Liver (tissue), 8 donors: ENCODE measurements at regions not wholly inside any gene's neighbourhood (a gene's known extent, or its start where the extent isn't known, plus 50 kb on each side); places are given as distances from the start of the nearest gene placed in this dataset.

Source experiments
- DNase-seq: peaks from one replicate; pipeline ENCODE4 v3.0.0-alpha.2; 2017; ENCODE audit warnings: low spot score
- H3K27ac ChIP-seq, 2 donors: one replicate each; pipeline ENCODE4 v1.7.0; 2013; ENCODE audit warnings: inconsistent platforms in 2 of 2, low read length in 2 of 2, control low read depth in 1 of 2, low read depth in 1 of 2, mild to moderate bottlenecking in 1 of 2
- H3K27me3 ChIP-seq, 4 donors: one replicate each; pipeline versions ENCODE4 v1.6.1 to v1.7.0; 2013; ENCODE audit warnings: low read length in 3 of 4, inconsistent platforms in 1 of 4, mild to moderate bottlenecking in 1 of 4, moderate library complexity in 1 of 4; ENCODE audit not compliant: control insufficient read depth in 4 of 4, insufficient read depth in 4 of 4
- H3K36me3 ChIP-seq, 4 donors: one replicate each; pipeline versions ENCODE4 v1.6.1 to v1.7.0; 2013; ENCODE audit warnings: low read length in 3 of 4, mild to moderate bottlenecking in 3 of 4, low read depth in 1 of 4, moderate library complexity in 1 of 4; ENCODE audit not compliant: control insufficient read depth in 4 of 4, insufficient read depth in 3 of 4
- H3K4me1 ChIP-seq, 4 donors: one replicate each; pipeline versions ENCODE4 v1.6.1 to v1.7.0; 2013; ENCODE audit warnings: low read length in 3 of 4, mild to moderate bottlenecking in 3 of 4, moderate library complexity in 1 of 4; ENCODE audit not compliant: control insufficient read depth in 4 of 4, insufficient read depth in 4 of 4
- H3K4me3 ChIP-seq, 3 donors: one replicate each; pipeline versions ENCODE4 v1.6.1 to v1.7.0; 2013; ENCODE audit warnings: low read length in 3 of 3, control low read depth in 1 of 3, low read depth in 1 of 3, mild to moderate bottlenecking in 1 of 3
- H3K9ac ChIP-seq, 2 donors: one replicate each; pipeline ENCODE4 v1.7.0; 2013; ENCODE audit warnings: low read length in 2 of 2, mild to moderate bottlenecking in 2 of 2, moderate library complexity in 2 of 2, control low read depth in 1 of 2, low read depth in 1 of 2
- H3K9me3 ChIP-seq, 4 donors: one replicate each; pipeline versions ENCODE4 v1.6.1 to v1.7.0; 2013; ENCODE audit warnings: low read length in 3 of 4; ENCODE audit not compliant: control insufficient read depth in 4 of 4
- ATF3 ChIP-seq: IDR thresholded peaks from 2 replicates; pipeline ENCODE4 v1.6.1; 2016; ENCODE audit warnings: antibody characterized with exemption
- CTCF ChIP-seq: fragments of 150-350 bp; IDR thresholded peaks from 2 replicates; pipeline ENCODE4 v1.5.1; 2017; ENCODE audit warnings: improper control_type of control experiment, low read depth, low read length; ENCODE audit not compliant: missing input control
- FOXA1 ChIP-seq: IDR thresholded peaks from 2 replicates; pipeline ENCODE4 v1.6.1; 2016; ENCODE audit warnings: antibody characterized with exemption
- FOXA2 ChIP-seq: IDR thresholded peaks from 2 replicates; pipeline ENCODE4 v1.6.1; 2016; ENCODE audit warnings: antibody characterized with exemption
- GABPA ChIP-seq, 2 donors: IDR thresholded peaks in 1 of 2; conservative IDR thresholded peaks in 1 of 2; 2 replicates each; pipeline ENCODE4 v1.6.1; 2016; ENCODE audit warnings: antibody characterized with exemption in 2 of 2, mild to moderate bottlenecking in 1 of 2, moderate library complexity in 1 of 2
- HNF4A ChIP-seq, 2 donors: conservative IDR thresholded peaks; 2 replicates each; pipeline ENCODE4 v1.6.1; 2016; ENCODE audit warnings: antibody characterized with exemption in 2 of 2, mild to moderate bottlenecking in 2 of 2
- HNF4G ChIP-seq: IDR thresholded peaks from 2 replicates; pipeline ENCODE4 v1.6.1; 2016; ENCODE audit warnings: antibody characterized with exemption
- JUND ChIP-seq, 2 donors: IDR thresholded peaks; 2 replicates each; pipeline ENCODE4 v1.6.1; 2016; ENCODE audit warnings: antibody characterized with exemption in 2 of 2
- MAX ChIP-seq: IDR thresholded peaks from 2 replicates; pipeline ENCODE4 v1.6.1; 2016; ENCODE audit warnings: antibody characterized with exemption
- NR2F2 ChIP-seq: IDR thresholded peaks from 2 replicates; pipeline ENCODE4 v1.6.1; 2016; ENCODE audit warnings: antibody characterized with exemption
- RAD21 ChIP-seq, 2 donors: IDR thresholded peaks; 2 replicates each; pipeline ENCODE4 v1.6.1; 2016; ENCODE audit warnings: antibody characterized with exemption in 2 of 2, mild to moderate bottlenecking in 2 of 2
- RXRA ChIP-seq, 2 donors: IDR thresholded peaks; 2 replicates each; pipeline ENCODE4 v1.6.1; 2017 to 2018; ENCODE audit warnings: antibody characterized with exemption in 2 of 2, mild to moderate bottlenecking in 1 of 2
- SP1 ChIP-seq: IDR thresholded peaks from 2 replicates; pipeline ENCODE4 v1.6.1; 2018; ENCODE audit warnings: antibody characterized with exemption, mild to moderate bottlenecking
- TAF1 ChIP-seq: conservative IDR thresholded peaks from 2 replicates; pipeline ENCODE4 v1.6.1; 2016; ENCODE audit warnings: antibody characterized with exemption, mild to moderate bottlenecking
- YY1 ChIP-seq: IDR thresholded peaks from 2 replicates; pipeline ENCODE4 v1.6.1; 2016; ENCODE audit warnings: antibody characterized with exemption, mild to moderate bottlenecking
- WGBS: extraction: QIAGEN DNeasy Blood & Tissue Kit; methylation state at CpG from one replicate; pipeline ENCODE4 v1.1.7; 2013; 5-methylcytosine and 5-hydroxymethylcytosine counted together
- donor health status: healthy.
- donor health status: healthy.
- donor health status: healthy.
- donor health status: healthy.
- donor health status: healthy.

GRCh38 chr15:31516440-31516839, 189.8 kb downstream of the KLF13 start:
- no peaks in the 10 kb centered on the region for H3K27me3 ChIP-seq
- H3K4me1 ChIP-seq = peaks cover 2 to 22% (median 13%) of the 10 kb centered on the region in 4 donors
- H3K4me3 ChIP-seq = peak overlapping the region in 1 of 3 donors; percentile 3
- no peaks in the 10 kb centered on the region for H3K36me3 ChIP-seq
- TF ChIP-seq JUND (IDR thresholded peaks at IDR 0.05) = no peak
- no peak for TF ChIP-seq MAX
- no peak for TF ChIP-seq ATF3
- no peak for TF ChIP-seq CTCF
- no peak for TF ChIP-seq NR2F2
- no peak for TF ChIP-seq GABPA (IDR thresholded peaks at IDR 0.05 in 1 of 2, conservative IDR thresholded peaks at IDR 0.05 in 1 of 2)
- no peak for TF ChIP-seq SP1
- no peak for TF ChIP-seq HNF4A (conservative IDR thresholded peaks at IDR 0.05)
- no peak overlapping the region for H3K27ac ChIP-seq
- no peaks in the 10 kb centered on the region for H3K9me3 ChIP-seq
- DNase-seq = peak; percentile 59
- WGBS = 73% methylated on average over 1 of the region's 1 CpG
- H3K9ac ChIP-seq = no peak overlapping the region

- Histone ChIP-seq H3K9me3 (no peaks in the 10 kb centered on the region), H3K36me3 (no peaks in the 10 kb centered on the region), H3K27me3 (no peaks in the 10 kb centered on the region), H3K4me3 (no peak overlapping the region), H3K4me1 (peaks cover 2 to 22% (median 13%) of the 10 kb centered on the region in 4 donors), H3K9ac (no peak overlapping the region), H3K27ac (no peak overlapping the region)
- TF ChIP-seq FOXA1 (peak; percentile 37), HNF4A (conservative IDR thresholded peaks at IDR 0.05) (peak; percentile 56 to 60), YY1 (peak; percentile 51), HNF4G (no peak), FOXA2 (peak; percentile 52), ATF3 (no peak), RXRA (IDR thresholded peaks at IDR 0.05) (peak in 1 of 2 donors; percentile 66), RAD21 (IDR thresholded peaks at IDR 0.05) (peak in 1 of 2 donors; percentile 6), MAX (peak; percentile 56)
- peak; percentile 40 for DNase-seq
- 52% methylated on average over 4 of the region's 4 CpGs for WGBS
Observed at GRCh38 chr15:31516874-31517273, 190.2 kb downstream of the KLF13 start.

GRCh38 chr15:31517711-31518110, 191.1 kb downstream of the KLF13 start:
- TF ChIP-seq HNF4A (conservative IDR thresholded peaks at IDR 0.05) (no peak), TAF1 (no peak), JUND (IDR thresholded peaks at IDR 0.05) (no peak)
- WGBS = 96% methylated on average over 5 of the region's 5 CpGs
- DNase-seq = peak; percentile 36

More at GRCh38 chr15:31517711-31518110, 191.1 kb downstream of the KLF13 start:
- no peak overlapping the region for H3K4me3 ChIP-seq
- no peaks in the 10 kb centered on the region for H3K9me3 ChIP-seq
- no peak overlapping the region for H3K27ac ChIP-seq
- no peaks in the 10 kb centered on the region for H3K27me3 ChIP-seq
- peaks cover 2 to 22% (median 13%) of the 10 kb centered on the region in 4 donors for H3K4me1 ChIP-seq
- H3K9ac ChIP-seq = no peak overlapping the region
- no peaks in the 10 kb centered on the region for H3K36me3 ChIP-seq
